ENCODE measurements at regions not wholly inside any gene's neighbourhood (a gene's known extent, or its start where the extent isn't known, plus 50 kb on each side); places are given as distances from the start of the nearest gene placed in this dataset.

GRCh38 chr1:4854367-4854766, 200.0 kb downstream of the AJAP1 start:
- H3K36me3 ChIP-seq (ENCODE audit: control insufficient read depth, insufficient read depth, low read length) = no peaks in the 10 kb centered on the region

GRCh38 chr1:4853904-4854303, 199.5 kb downstream of the AJAP1 start:
- Histone ChIP-seq H3K27me3 (ENCODE audit: control insufficient read depth, insufficient read depth, low read length) (no peaks in the 10 kb centered on the region), H3K4me2 (ENCODE audit: low read length) (no peak overlapping the region), H3K27ac (no peak overlapping the region), H2AFZ (no peak overlapping the region), H3K4me1 (peaks cover 2% of the 10 kb centered on the region), H3K4me3 (ENCODE audit: low read depth, low read length) (no peak overlapping the region), H3K36me3 (ENCODE audit: control insufficient read depth, insufficient read depth, low read length) (no peaks in the 10 kb centered on the region), H3K9me3 (ENCODE audit: control insufficient read depth, low read length) (no peaks in the 10 kb centered on the region), H3K9ac (no peak overlapping the region), H3K79me2 (no peaks in the 10 kb centered on the region)
- TF ChIP-seq CTCF (IDR thresholded peaks at IDR 0.05) = no peak

More at GRCh38 chr1:4854367-4854766, 200.0 kb downstream of the AJAP1 start:
- Histone ChIP-seq H3K79me2 (no peaks in the 10 kb centered on the region), H3K4me2 (ENCODE audit: low read length) (no peak overlapping the region), H3K9ac (no peak overlapping the region), H3K27me3 (ENCODE audit: control insufficient read depth, insufficient read depth, low read length) (no peaks in the 10 kb centered on the region), H3K4me3 (ENCODE audit: low read depth, low read length) (no peak overlapping the region), H3K4me1 (peaks cover 2% of the 10 kb centered on the region), H2AFZ (no peak overlapping the region), H3K9me3 (ENCODE audit: control insufficient read depth, low read length) (no peaks in the 10 kb centered on the region), H3K27ac (no peak overlapping the region)
- no peak for TF ChIP-seq CTCF (IDR thresholded peaks at IDR 0.05)

- peak overlapping the region; percentile 43 for H3K4me2 ChIP-seq (ENCODE audit: low read length)
- H3K36me3 ChIP-seq (ENCODE audit: control insufficient read depth, insufficient read depth, low read length) = no peaks in the 10 kb centered on the region
- no peaks in the 10 kb centered on the region for H3K9me3 ChIP-seq (ENCODE audit: control insufficient read depth, low read length)
- H3K4me1 ChIP-seq = peaks cover 2% of the 10 kb centered on the region
- H3K79me2 ChIP-seq = no peaks in the 10 kb centered on the region
- H3K4me3 ChIP-seq (ENCODE audit: low read depth, low read length) = peak overlapping the region; percentile 5
- no peak overlapping the region for H2AFZ ChIP-seq
- TF ChIP-seq CTCF (IDR thresholded peaks at IDR 0.05) = no peak
- no peaks in the 10 kb centered on the region for H3K27me3 ChIP-seq (ENCODE audit: control insufficient read depth, insufficient read depth, low read length)
- H3K9ac ChIP-seq = no peak overlapping the region
- H3K27ac ChIP-seq = no peak overlapping the region
These were observed 197.1 kb downstream of the AJAP1 start for GRCh38 chr1:4851385-4852065.

GRCh38 chr1:4848431-4848830, 194.0 kb downstream of the AJAP1 start:
- Histone ChIP-seq H2AFZ (no peak overlapping the region), H3K36me3 (ENCODE audit: control insufficient read depth, insufficient read depth, low read length) (no peaks in the 10 kb centered on the region), H3K79me2 (no peaks in the 10 kb centered on the region), H3K9ac (no peak overlapping the region), H3K27me3 (ENCODE audit: control insufficient read depth, insufficient read depth, low read length) (no peaks in the 10 kb centered on the region), H3K4me2 (ENCODE audit: low read length) (no peak overlapping the region), H3K4me3 (ENCODE audit: low read depth, low read length) (no peak overlapping the region), H3K27ac (no peak overlapping the region), H3K9me3 (ENCODE audit: control insufficient read depth, low read length) (no peaks in the 10 kb centered on the region), H3K4me1 (peaks cover 2% of the 10 kb centered on the region)
- no peak for TF ChIP-seq CTCF (IDR thresholded peaks at IDR 0.05)

GRCh38 chr1:4847711-4848110, 193.3 kb downstream of the AJAP1 start:
- no peak for TF ChIP-seq CTCF (IDR thresholded peaks at IDR 0.05)

More at GRCh38 chr1:4847711-4848110, 193.3 kb downstream of the AJAP1 start:
- Histone ChIP-seq H3K4me3 (ENCODE audit: low read depth, low read length) (no peak overlapping the region), H3K27me3 (ENCODE audit: control insufficient read depth, insufficient read depth, low read length) (no peaks in the 10 kb centered on the region), H3K9ac (no peak overlapping the region), H3K79me2 (no peaks in the 10 kb centered on the region), H3K4me2 (ENCODE audit: low read length) (no peak overlapping the region), H2AFZ (no peak overlapping the region), H3K36me3 (ENCODE audit: control insufficient read depth, insufficient read depth, low read length) (no peaks in the 10 kb centered on the region), H3K27ac (no peak overlapping the region), H3K9me3 (ENCODE audit: control insufficient read depth, low read length) (no peaks in the 10 kb centered on the region), H3K4me1 (peaks cover 2% of the 10 kb centered on the region)
